GM12891 (cell line): ENCODE measurements at regions not wholly inside any gene's neighbourhood (a gene's known extent, or its start where the extent isn't known, plus 50 kb on each side); places are given as distances from the start of the nearest gene placed in this dataset.

ENCODE experiments used
- DNase-seq: peaks from one replicate; pipeline ENCODE4 v3.0.0; 2011; ENCODE audit warnings: low spot score; ENCODE audit not compliant: insufficient read length
- FAIRE-seq: peaks from 2 replicates; lab custom pipeline; 2011; peaks lifted over from hg19 to GRCh38; lab: Jason Lieb, UNC
- PAX5 ChIP-seq: IDR thresholded peaks from 2 replicates; pipeline ENCODE4 v1.6.1; 2011; ENCODE audit warnings: low read length, moderate library complexity, mild to moderate bottlenecking; ENCODE audit not compliant: insufficient read depth, severe bottlenecking
- POLR2A ChIP-seq: IDR thresholded peaks from 2 replicates; pipeline ENCODE4 v1.6.1; 2011; ENCODE audit warnings: low read depth, low read length, control low read depth
- POLR2AphosphoS5 ChIP-seq: IDR thresholded peaks from 2 replicates; pipeline ENCODE4 v1.6.1; 2011; ENCODE audit warnings: low read depth, low read length, control low read depth
- POU2F2 ChIP-seq: IDR thresholded peaks from 2 replicates; pipeline ENCODE4 v1.6.1; 2011; ENCODE audit warnings: low read depth, mild to moderate bottlenecking, control low read depth, low read length, moderate library complexity
- SPI1 ChIP-seq: IDR thresholded peaks from 2 replicates; pipeline ENCODE4 v1.6.1; 2011; ENCODE audit warnings: low read depth, low read length, control low read depth
- TAF1 ChIP-seq: IDR thresholded peaks from 2 replicates; pipeline ENCODE4 v1.6.1; 2011; ENCODE audit warnings: low read depth, low read length, control low read depth

GRCh38 chr18:78789850-78790249, 189.8 kb upstream of the SALL3 start:
- TF ChIP-seq POU2F2, result no peak
- no peak for TF ChIP-seq POLR2AphosphoS5
- no peak for TF ChIP-seq TAF1
- TF ChIP-seq POLR2A, result no peak
- no peak for TF ChIP-seq PAX5
- no peak for TF ChIP-seq SPI1
- FAIRE-seq, result no peak

GRCh38 chr18:78790511-78790910, 189.1 kb upstream of the SALL3 start:
- no peak for FAIRE-seq
- DNase-seq, result no peak
- TF ChIP-seq POLR2A (no peak), SPI1 (no peak), POLR2AphosphoS5 (no peak), POU2F2 (no peak), TAF1 (no peak), PAX5 (no peak)

More at GRCh38 chr18:78789850-78790249, 189.8 kb upstream of the SALL3 start:
- no peak for DNase-seq

- DNase-seq (no peak), FAIRE-seq (no peak)
- TF ChIP-seq POU2F2 (no peak), SPI1 (no peak), PAX5 (no peak), TAF1 (no peak), POLR2A (no peak)
Observed at GRCh38 chr18:78790960-78791359, 188.7 kb upstream of the SALL3 start.

GRCh38 chr18:78792094-78792493, 187.5 kb upstream of the SALL3 start:
- no peak for DNase-seq
- TF ChIP-seq POLR2A, result no peak
- TF ChIP-seq POU2F2, result no peak
- FAIRE-seq, result no peak

- FAIRE-seq (no peak), DNase-seq (no peak)
- TF ChIP-seq POLR2A, result no peak
- no peak for TF ChIP-seq POLR2AphosphoS5
- TF ChIP-seq PAX5, result no peak
Observed at GRCh38 chr18:78792736-78793135, 186.9 kb upstream of the SALL3 start.

- no peak for TF ChIP-seq SPI1
- no peak for TF ChIP-seq POLR2A
- TF ChIP-seq PAX5, result no peak
- no peak for TF ChIP-seq POLR2AphosphoS5
- no peak for TF ChIP-seq TAF1
- no peak for TF ChIP-seq POU2F2
- DNase-seq, result no peak
- no peak for FAIRE-seq
Observed at GRCh38 chr18:78793313-78794070, 186.1 kb upstream of the SALL3 start.

GRCh38 chr18:78794071-78794430, 185.6 kb upstream of the SALL3 start:
- FAIRE-seq (no peak), DNase-seq (no peak)
- no peak for TF ChIP-seq POLR2AphosphoS5
- no peak for TF ChIP-seq SPI1
- TF ChIP-seq TAF1, result no peak
- TF ChIP-seq POU2F2, result no peak

- TF ChIP-seq PAX5, result no peak
- TF ChIP-seq TAF1, result no peak
- no peak for TF ChIP-seq SPI1
- no peak for TF ChIP-seq POU2F2
- no peak for TF ChIP-seq POLR2AphosphoS5
- no peak for TF ChIP-seq POLR2A
- FAIRE-seq (no peak), DNase-seq (no peak)
Observed at GRCh38 chr18:78796693-78797455, 182.7 kb upstream of the SALL3 start.

- FAIRE-seq (no peak), DNase-seq (no peak)
- TF ChIP-seq POLR2A (no peak), SPI1 (no peak), TAF1 (no peak), POLR2AphosphoS5 (no peak), PAX5 (no peak), POU2F2 (no peak)
Observed at GRCh38 chr18:78797499-78797898, 182.1 kb upstream of the SALL3 start.
